ENCODE measurements at regions not wholly inside any gene's neighbourhood (a gene's known extent, or its start where the extent isn't known, plus 50 kb on each side); places are given as distances from the start of the nearest gene placed in this dataset.

- H3K4me3 ChIP-seq (ENCODE audit: low read depth in 2 of 2, low read length in 1 of 2) = no peak overlapping the region
- CTCF ChIA-PET = no interaction called here
- H4K20me1 ChIP-seq (ENCODE audit: insufficient read depth) = no peaks in the 10 kb centered on the region
- POLR2A ChIA-PET = no interaction called here
- H3K4me1 ChIP-seq (ENCODE audit: control insufficient read depth in 1 of 2, insufficient read depth in 2 of 2, low read depth in 1 of 2, low read length in 1 of 2) = no peaks in the 10 kb centered on the region
- no peaks in the 10 kb centered on the region for H3K36me3 ChIP-seq (replicated peaks in 1 of 2; ENCODE audit: control insufficient read depth in 1 of 2, insufficient read depth in 2 of 2, low read length in 1 of 2)
- no peaks in the 10 kb centered on the region for H3F3A ChIP-seq (replicated peaks; ENCODE audit: insufficient read depth)
- no peak overlapping the region for H3K27ac ChIP-seq (ENCODE audit: low read depth in 2 of 2, low read length in 1 of 2)
- no peaks in the 10 kb centered on the region for H3K9me3 ChIP-seq
- no peak overlapping the region for H2AFZ ChIP-seq (ENCODE audit: low read depth)
- DNase-seq = no peak
- no peaks in the 10 kb centered on the region for H3K9me2 ChIP-seq
- H3K27me3 ChIP-seq (ENCODE audit: insufficient read depth) = peaks cover 4% of the 10 kb centered on the region; the same call in 1 of the 2 replicates
- no peak overlapping the region for H3K9ac ChIP-seq
- no peaks in the 10 kb centered on the region for H3K79me2 ChIP-seq (ENCODE audit: insufficient read depth)
- 7% methylated on average over 3 of the region's 3 CpGs for WGBS (ENCODE audit: low lambda C conversion rate)
- no peak overlapping the region for H3K4me2 ChIP-seq
- TF ChIP-seq FOXJ3 (CRISPR knock-in tag; IDR thresholded peaks at IDR 0.05) = no peak
- no peak for TF ChIP-seq SIN3A (IDR thresholded peaks at IDR 0.05; ENCODE audit: borderline replicate concordance, low read depth, low read length)
Measured at GRCh38 chrX:30414144-30414543, 105.0 kb upstream of the NR0B1 start.

- Histone ChIP-seq H3K27me3 (ENCODE audit: insufficient read depth) (peaks cover 8% of the 10 kb centered on the region; the same call in 1 of the 2 replicates), H3K4me3 (ENCODE audit: low read depth in 2 of 2, low read length in 1 of 2) (no peak overlapping the region), H3K36me3 (replicated peaks in 1 of 2; ENCODE audit: control insufficient read depth in 1 of 2, insufficient read depth in 2 of 2, low read length in 1 of 2) (no peaks in the 10 kb centered on the region), H3K27ac (ENCODE audit: low read depth in 2 of 2, low read length in 1 of 2) (no peak overlapping the region), H3K9ac (no peak overlapping the region), H2AFZ (ENCODE audit: low read depth) (no peak overlapping the region), H3K9me2 (no peaks in the 10 kb centered on the region), H3K4me1 (ENCODE audit: control insufficient read depth in 1 of 2, insufficient read depth in 2 of 2, low read depth in 1 of 2, low read length in 1 of 2) (no peaks in the 10 kb centered on the region), H3K4me2 (no peak overlapping the region), H3K9me3 (no peaks in the 10 kb centered on the region), H4K20me1 (ENCODE audit: insufficient read depth) (no peaks in the 10 kb centered on the region), H3K79me2 (ENCODE audit: insufficient read depth) (no peaks in the 10 kb centered on the region), H3F3A (replicated peaks; ENCODE audit: insufficient read depth) (no peaks in the 10 kb centered on the region)
- 0% methylated on average over 1 of the region's 1 CpG for WGBS (ENCODE audit: low lambda C conversion rate)
- no peak for DNase-seq
- ChIA-PET POLR2A (no interaction called here), CTCF (no interaction called here)
- TF ChIP-seq NFIC (IDR thresholded peaks at IDR 0.05; ENCODE audit: borderline replicate concordance) (no peak), CHD2 (IDR thresholded peaks at IDR 0.05; ENCODE audit: low read length, partially characterized antibody) (no peak), FOXJ3 (CRISPR knock-in tag; IDR thresholded peaks at IDR 0.05) (no peak)
Measured at GRCh38 chrX:30402366-30402765, 93.2 kb upstream of the NR0B1 start.

DNA sequence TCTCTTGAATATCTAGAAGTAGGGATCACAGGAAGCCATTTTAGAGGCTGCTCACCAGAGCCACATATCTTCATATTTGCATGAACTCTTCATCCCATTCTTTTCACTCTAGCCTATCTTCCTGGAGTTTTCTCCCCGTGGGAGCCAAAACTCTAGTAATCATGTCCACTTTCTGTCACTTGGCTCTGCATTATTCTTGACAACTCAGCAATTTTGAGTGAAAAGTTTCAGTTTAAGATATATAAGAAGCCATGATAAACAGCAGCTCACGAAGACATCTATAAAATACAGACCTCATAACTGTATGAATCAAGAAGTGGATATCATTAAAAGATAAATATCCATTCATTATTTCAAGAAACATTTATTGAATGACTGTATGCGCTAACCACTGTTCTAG is 79.1 kb upstream of the NR0B1 start:
- Histone ChIP-seq H3K79me2 (ENCODE audit: insufficient read depth) (no peaks in the 10 kb centered on the region), H3K36me3 (replicated peaks in 1 of 2; ENCODE audit: control insufficient read depth in 1 of 2, insufficient read depth in 2 of 2, low read length in 1 of 2) (no peaks in the 10 kb centered on the region), H4K20me1 (ENCODE audit: insufficient read depth) (no peaks in the 10 kb centered on the region), H3F3A (replicated peaks; ENCODE audit: insufficient read depth) (no peaks in the 10 kb centered on the region), H3K4me2 (no peak overlapping the region), H3K9me2 (no peaks in the 10 kb centered on the region), H3K4me1 (ENCODE audit: control insufficient read depth in 1 of 2, insufficient read depth in 2 of 2, low read depth in 1 of 2, low read length in 1 of 2) (no peaks in the 10 kb centered on the region), H3K27me3 (ENCODE audit: insufficient read depth) (no peaks in the 10 kb centered on the region; the same call in 1 of the 2 replicates), H2AFZ (ENCODE audit: low read depth) (no peak overlapping the region), H3K9me3 (no peaks in the 10 kb centered on the region), H3K4me3 (ENCODE audit: low read depth in 2 of 2, low read length in 1 of 2) (no peak overlapping the region), H3K9ac (no peak overlapping the region), H3K27ac (ENCODE audit: low read depth in 2 of 2, low read length in 1 of 2) (no peak overlapping the region)
- ChIA-PET POLR2A (no interaction called here), CTCF (no interaction called here)
- 15% methylated on average over 3 of the region's 3 CpGs for WGBS (ENCODE audit: low lambda C conversion rate)
- TF ChIP-seq, protein P1, sequence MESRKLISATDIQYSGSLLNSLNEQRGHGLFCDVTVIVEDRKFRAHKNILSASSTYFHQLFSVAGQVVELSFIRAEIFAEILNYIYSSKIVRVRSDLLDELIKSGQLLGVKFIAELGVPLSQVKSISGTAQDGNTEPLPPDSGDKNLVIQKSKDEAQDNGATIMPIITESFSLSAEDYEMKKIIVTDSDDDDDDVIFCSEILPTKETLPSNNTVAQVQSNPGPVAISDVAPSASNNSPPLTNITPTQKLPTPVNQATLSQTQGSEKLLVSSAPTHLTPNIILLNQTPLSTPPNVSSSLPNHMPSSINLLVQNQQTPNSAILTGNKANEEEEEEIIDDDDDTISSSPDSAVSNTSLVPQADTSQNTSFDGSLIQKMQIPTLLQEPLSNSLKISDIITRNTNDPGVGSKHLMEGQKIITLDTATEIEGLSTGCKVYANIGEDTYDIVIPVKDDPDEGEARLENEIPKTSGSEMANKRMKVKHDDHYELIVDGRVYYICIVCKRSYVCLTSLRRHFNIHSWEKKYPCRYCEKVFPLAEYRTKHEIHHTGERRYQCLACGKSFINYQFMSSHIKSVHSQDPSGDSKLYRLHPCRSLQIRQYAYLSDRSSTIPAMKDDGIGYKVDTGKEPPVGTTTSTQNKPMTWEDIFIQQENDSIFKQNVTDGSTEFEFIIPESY (IDR thresholded peaks at IDR 0.05; ENCODE audit: borderline replicate concordance, low read depth) = no peak
- TF ChIP-seq CHD2 (IDR thresholded peaks at IDR 0.05; ENCODE audit: low read length, partially characterized antibody) (no peak), EZH2phosphoT487 (IDR thresholded peaks at IDR 0.05; ENCODE audit: borderline replicate concordance, low read depth) (no peak), USF1 (IDR thresholded peaks at IDR 0.05; ENCODE audit: borderline replicate concordance, low read depth) (no peak), FOSL2 (IDR thresholded peaks at IDR 0.05; ENCODE audit: borderline replicate concordance, low read depth) (no peak), RFX5 (IDR thresholded peaks at IDR 0.05; ENCODE audit: low read length) (no peak), RXRA (IDR thresholded peaks at IDR 0.05; ENCODE audit: borderline replicate concordance, low read depth) (no peak), NFIC (IDR thresholded peaks at IDR 0.05; ENCODE audit: borderline replicate concordance) (no peak), MAX (IDR thresholded peaks at IDR 0.05; ENCODE audit: low read depth) (no peak)
- DNase-seq = no peak

Measured in SK-N-SH (cell line).